ENCODE measurements at regions not wholly inside any gene's neighbourhood (a gene's known extent, or its start where the extent isn't known, plus 50 kb on each side); places are given as distances from the start of the nearest gene placed in this dataset.

- no peak for DNase-seq
Measured at GRCh38 chrX:42616981-42617380, 161.0 kb downstream of the PPP1R2C start.

GRCh38 chrX:42615161-42615563 is 162.8 kb downstream of the PPP1R2C start:
- DNase-seq, result no peak

GRCh38 chrX:42606591-42606990 is 171.4 kb downstream of the PPP1R2C start:
- no peak for DNase-seq

- no peak for DNase-seq
Measured at GRCh38 chrX:42604302-42604701, 173.7 kb downstream of the PPP1R2C start.

- DNase-seq, result no peak
Measured at GRCh38 chrX:42603016-42603415, 174.9 kb downstream of the PPP1R2C start.

GRCh38 chrX:42602566-42602965 is 175.4 kb downstream of the PPP1R2C start:
- DNase-seq, result no peak

GRCh38 chrX:42602136-42602535 is 175.8 kb downstream of the PPP1R2C start:
- no peak for DNase-seq

- no peak for DNase-seq
Measured at GRCh38 chrX:42597481-42597880, 180.5 kb downstream of the PPP1R2C start.

- no peak for DNase-seq
Measured at GRCh38 chrX:42585842-42586621, 191.9 kb downstream of the PPP1R2C start.

- no peak for DNase-seq
Measured at GRCh38 chrX:42577936-42578470, 200.0 kb downstream of the PPP1R2C start.

- DNase-seq, result no peak
Measured at GRCh38 chrX:42567268-42567667, 210.7 kb downstream of the PPP1R2C start.

GRCh38 chrX:42565739-42566138 is 212.2 kb downstream of the PPP1R2C start:
- no peak for DNase-seq

- DNase-seq, result no peak
Measured at GRCh38 chrX:42546800-42547199, 231.2 kb downstream of the PPP1R2C start.

GRCh38 chrX:42544883-42545282 is 233.1 kb downstream of the PPP1R2C start:
- no peak for DNase-seq

- DNase-seq, result no peak
Measured at GRCh38 chrX:42541554-42541953, 236.4 kb downstream of the PPP1R2C start.

- no peak for DNase-seq
Measured at GRCh38 chrX:42540146-42540545, 237.8 kb downstream of the PPP1R2C start.

GRCh38 chrX:42538405-42538804 is 239.6 kb downstream of the PPP1R2C start:
- DNase-seq, result no peak

- no peak for DNase-seq
Measured at GRCh38 chrX:42536286-42536685, 241.7 kb downstream of the PPP1R2C start.

- no peak for DNase-seq
Measured at GRCh38 chrX:42535233-42535632, 242.7 kb downstream of the PPP1R2C start.

GRCh38 chrX:42533761-42534160 is 244.2 kb downstream of the PPP1R2C start:
- no peak for DNase-seq

GRCh38 chrX:42531441-42531840 is 246.5 kb downstream of the PPP1R2C start:
- DNase-seq, result no peak

GRCh38 chrX:42530027-42530426 is 247.9 kb downstream of the PPP1R2C start:
- DNase-seq, result no peak

- no peak for DNase-seq
Measured at GRCh38 chrX:42524379-42524778, 253.6 kb downstream of the PPP1R2C start.

GRCh38 chrX:42519666-42520231 is 258.2 kb downstream of the PPP1R2C start:
- no peak for DNase-seq

GRCh38 chrX:42515939-42516338 is 262.0 kb downstream of the PPP1R2C start:
- no peak for DNase-seq

All from DMS153 (cell line).